ENCODE measurements at regions not wholly inside any gene's neighbourhood (a gene's known extent, or its start where the extent isn't known, plus 50 kb on each side); places are given as distances from the start of the nearest gene placed in this dataset.

- TF ChIP-seq ZNF462 (CRISPR knock-in tag; IDR thresholded peaks at IDR 0.05) (no peak), NANOG (IDR thresholded peaks at IDR 0.05; ENCODE audit: borderline replicate concordance) (no peak), CREB1 (CRISPR knock-in tag; IDR thresholded peaks at IDR 0.05; ENCODE audit: low read depth) (no peak)
These were observed 1010.0 kb upstream of the CELF4 start (continued) for GRCh38 chr18:38575648-38576047.

- Mint-ChIP-seq H3K4me3 (no peak overlapping the region), H3K9me3 (no peaks in the 10 kb centered on the region), H3K27ac (no peak overlapping the region), H3K36me3 (ENCODE audit: low read depth) (no peaks in the 10 kb centered on the region), H3K27me3 (ENCODE audit: insufficient read depth, low read depth, poor library complexity) (no peaks in the 10 kb centered on the region), H3K4me1 (no peaks in the 10 kb centered on the region)
- ATAC-seq, result no peak
- Histone ChIP-seq H3F3A (replicated peaks; ENCODE audit: low read depth) (no peaks in the 10 kb centered on the region), H3K27me3 (ENCODE audit: insufficient read depth) (no peaks in the 10 kb centered on the region), H4K20me1 (replicated peaks; ENCODE audit: insufficient read depth) (no peaks in the 10 kb centered on the region), H3K4me2 (no peak overlapping the region), H3K79me2 (replicated peaks; ENCODE audit: insufficient read depth) (no peaks in the 10 kb centered on the region), H3K36me3 (ENCODE audit: insufficient read depth) (no peaks in the 10 kb centered on the region), H3K4me3 (no peak overlapping the region), H3K4me1 (ENCODE audit: insufficient read depth) (no peaks in the 10 kb centered on the region), H2AFZ (no peak overlapping the region), H3K9me2 (ENCODE audit: insufficient read depth) (no peaks in the 10 kb centered on the region; the same call in 1 of the 2 replicates), H3K27ac (ENCODE audit: low read depth) (no peak overlapping the region)
- no peak for DNase-seq (ENCODE audit: low spot score)
- TF ChIP-seq POLR2AphosphoS5 (IDR thresholded peaks at IDR 0.05; ENCODE audit: low read depth) (no peak), EZH2 (IDR thresholded peaks at IDR 0.05; ENCODE audit: low read depth, unreplicated experiment) (no peak), EZH2phosphoT487 (IDR thresholded peaks at IDR 0.05; ENCODE audit: unreplicated experiment) (no peak), STAT1 (IDR thresholded peaks at IDR 0.05; ENCODE audit: unreplicated experiment) (no peak), ZNF331 (CRISPR knock-in tag; IDR thresholded peaks at IDR 0.05; ENCODE audit: low read depth) (no peak), ZNF462 (CRISPR knock-in tag; IDR thresholded peaks at IDR 0.05) (no peak), ETS1 (IDR thresholded peaks at IDR 0.05) (no peak), JUNB (IDR thresholded peaks at IDR 0.05; ENCODE audit: unreplicated experiment) (no peak), CREB1 (CRISPR knock-in tag; IDR thresholded peaks at IDR 0.05; ENCODE audit: low read depth) (no peak)
These were observed 1009.4 kb upstream of the CELF4 start for GRCh38 chr18:38575023-38575422.

All from GM23338 (cell line).